HG03280 (cell line): ENCODE measurements at regions not wholly inside any gene's neighbourhood (a gene's known extent, or its start where the extent isn't known, plus 50 kb on each side); places are given as distances from the start of the nearest gene placed in this dataset.

Experiments used
- ATAC-seq: cut with Tn5 transposase; IDR thresholded peaks from one replicate; pipeline ENCODE4 v1.9.1; 2021; ENCODE audit warnings: mild to moderate bottlenecking, moderate library complexity; ENCODE audit not compliant: unreplicated experiment

GRCh38 chr5:128870923-128871322, 94.4 kb upstream of the SLC27A6 start:
- ATAC-seq: no peak

GRCh38 chr5:128876569-128877382, 88.5 kb upstream of the SLC27A6 start:
- ATAC-seq: no peak

- ATAC-seq: no peak
These were observed 87.8 kb upstream of the SLC27A6 start for GRCh38 chr5:128877476-128877875.

GRCh38 chr5:128881502-128882018, 83.7 kb upstream of the SLC27A6 start:
- no peak for ATAC-seq

GRCh38 chr5:128885649-128886255, 79.5 kb upstream of the SLC27A6 start:
- ATAC-seq: no peak

- ATAC-seq: no peak
These were observed 70.2 kb upstream of the SLC27A6 start for GRCh38 chr5:128895122-128895521.

- ATAC-seq: no peak
These were observed 68.6 kb upstream of the SLC27A6 start for GRCh38 chr5:128896675-128897074.

- ATAC-seq: no peak
These were observed 61.7 kb upstream of the SLC27A6 start for GRCh38 chr5:128903550-128903949.

GRCh38 chr5:128904805-128905567, 60.3 kb upstream of the SLC27A6 start:
- peak; percentile 11 for ATAC-seq

GRCh38 chr5:128905568-128906110, 59.6 kb upstream of the SLC27A6 start:
- peak; percentile 87 for ATAC-seq

GRCh38 chr5:128913551-128913950, 51.7 kb upstream of the SLC27A6 start:
- ATAC-seq: no peak
